ENCODE measurements at regions not wholly inside any gene's neighbourhood (a gene's known extent, or its start where the extent isn't known, plus 50 kb on each side); places are given as distances from the start of the nearest gene placed in this dataset.

- ATAC-seq, result no peak
- CTCF ChIA-PET, result no interaction called here
Observed at GRCh38 chr11:79623375-79623774, 182.5 kb upstream of the TENM4 start.

GRCh38 chr11:79617561-79617960 lies 176.7 kb upstream of the TENM4 start:
- H3K9me3 ChIP-seq, result no peaks in the 10 kb centered on the region
- ATAC-seq (no peak), DNase-seq (ENCODE audit: low read depth in 1 of 2, low spot score in 1 of 2) (no peak), FAIRE-seq (no peak)
- no peak overlapping the region for H3K4me3 ChIP-seq
- no peak for TF ChIP-seq POLR2A (IDR thresholded peaks at IDR 0.05; ENCODE audit: low read length)
- TF ChIP-seq ZFP36 (IDR thresholded peaks at IDR 0.05; ENCODE audit: borderline replicate concordance, partially characterized antibody), result no peak
- TF ChIP-seq BCL3 (IDR thresholded peaks at IDR 0.05), result no peak
- no peak for TF ChIP-seq RARB (CRISPR knock-in tag; IDR thresholded peaks at IDR 0.05)
- no peak for TF ChIP-seq PBX3 (IDR thresholded peaks at IDR 0.05)
- no peak for TF ChIP-seq ZNF302 (CRISPR knock-in tag; IDR thresholded peaks at IDR 0.05)
- TF ChIP-seq SREBF2 (IDR thresholded peaks at IDR 0.05), result no peak
- TF ChIP-seq CBX2 (IDR thresholded peaks at IDR 0.05; ENCODE audit: borderline replicate concordance, low read depth), result no peak
- TF ChIP-seq RAD21 (conservative IDR thresholded peaks at IDR 0.05 in 1 of 2, IDR thresholded peaks at IDR 0.05 in 1 of 2), result no peak
- TF ChIP-seq PHF8 (IDR thresholded peaks at IDR 0.05; ENCODE audit: borderline replicate concordance, low read depth), result no peak
- no peak for TF ChIP-seq USF2 (IDR thresholded peaks at IDR 0.05)
- no peak for TF ChIP-seq HOXB13 (CRISPR knock-in tag; IDR thresholded peaks at IDR 0.05; ENCODE audit: low read depth)
- no peak for TF ChIP-seq JUNB (IDR thresholded peaks at IDR 0.05)
- no peak for TF ChIP-seq HEYL (CRISPR knock-in tag; IDR thresholded peaks at IDR 0.05)
- no peak for TF ChIP-seq KDM5A (IDR thresholded peaks at IDR 0.05)
- no peak overlapping the region for H3K27ac ChIP-seq
- CTCF ChIA-PET, result no interaction called here
- 0% methylated on average over 3 of the region's 3 CpGs for WGBS (ENCODE audit: missing lambda C conversion rate)
- H3K4me1 ChIP-seq, result no peaks in the 10 kb centered on the region
- H3K4me2 ChIP-seq, result no peak overlapping the region
- POLR2A ChIA-PET, result no interaction called here

More at GRCh38 chr11:79623375-79623774, 182.5 kb upstream of the TENM4 start:
- H3K4me1 ChIP-seq, result no peaks in the 10 kb centered on the region
- DNase-seq (ENCODE audit: low read depth in 1 of 2, low spot score in 1 of 2), result no peak
- H3K4me3 ChIP-seq, result no peak overlapping the region
- no peak overlapping the region for H3K4me2 ChIP-seq
- WGBS (ENCODE audit: missing lambda C conversion rate), result 2% methylated on average over 2 of the region's 2 CpGs
- no peak for TF ChIP-seq POLR2AphosphoS2 (conservative IDR thresholded peaks at IDR 0.05; ENCODE audit: low read length)
- TF ChIP-seq PBX3 (IDR thresholded peaks at IDR 0.05), result no peak
- no peak for TF ChIP-seq ZFP36 (IDR thresholded peaks at IDR 0.05; ENCODE audit: borderline replicate concordance, partially characterized antibody)
- POLR2A ChIA-PET, result no interaction called here
- FAIRE-seq, result no peak
- no peak overlapping the region for H3K27ac ChIP-seq
- no peaks in the 10 kb centered on the region for H3K9me3 ChIP-seq

- FAIRE-seq (no peak), ATAC-seq (no peak), DNase-seq (ENCODE audit: low read depth in 1 of 2, low spot score in 1 of 2) (no peak)
- ChIA-PET CTCF (interaction anchor here (1.4 kb wide), 1 partner anchor 9 kb away, joined by 3 read pairs; no protein-coding TSS in a partner anchor), POLR2A (no interaction called here)
- no peak overlapping the region for H3K4me3 ChIP-seq
- H3K9me3 ChIP-seq, result no peaks in the 10 kb centered on the region
- WGBS (ENCODE audit: missing lambda C conversion rate), result 0% methylated on average over 3 of the region's 3 CpGs
- no peaks in the 10 kb centered on the region for H3K4me1 ChIP-seq
- no peak overlapping the region for H3K4me2 ChIP-seq
- no peak overlapping the region for H3K27ac ChIP-seq
- no peak for TF ChIP-seq CTCF (IDR thresholded peaks at IDR 0.05)
- TF ChIP-seq GATA3 (IDR thresholded peaks at IDR 0.05; ENCODE audit: borderline replicate concordance), result no peak
- no peak for TF ChIP-seq HES2 (IDR thresholded peaks at IDR 0.05)
- TF ChIP-seq KDM5A (IDR thresholded peaks at IDR 0.05), result no peak
- no peak for TF ChIP-seq REST (IDR thresholded peaks at IDR 0.05)
- no peak for TF ChIP-seq TFCP2L1 (CRISPR knock-in tag; IDR thresholded peaks at IDR 0.05)
- no peak for TF ChIP-seq SMC3 (IDR thresholded peaks at IDR 0.05)
- no peak for TF ChIP-seq PBX3 (IDR thresholded peaks at IDR 0.05)
Observed at GRCh38 chr11:79616392-79616851, 175.6 kb upstream of the TENM4 start.
